GM19043 (cell line): ENCODE measurements at regions not wholly inside any gene's neighbourhood (a gene's known extent, or its start where the extent isn't known, plus 50 kb on each side); places are given as distances from the start of the nearest gene placed in this dataset.

Experiments used
- ATAC-seq: cut with Tn5 transposase; IDR thresholded peaks from one replicate; pipeline ENCODE4 v1.9.1; 2021; ENCODE audit warnings: low read depth; ENCODE audit not compliant: unreplicated experiment

GRCh38 chr9:109593612-109594011, 95.5 kb upstream of the PTPN3 start:
- no peak for ATAC-seq

- ATAC-seq, result no peak
These were observed 99.4 kb upstream of the PTPN3 start for GRCh38 chr9:109597496-109597895.

GRCh38 chr9:109599131-109599530, 101.0 kb upstream of the PTPN3 start:
- no peak for ATAC-seq

- ATAC-seq, result no peak
These were observed 101.6 kb upstream of the PTPN3 start for GRCh38 chr9:109599711-109600110.

- no peak for ATAC-seq
These were observed 102.0 kb upstream of the PTPN3 start for GRCh38 chr9:109600142-109600541.

GRCh38 chr9:109601181-109601580, 103.1 kb upstream of the PTPN3 start:
- ATAC-seq, result no peak

GRCh38 chr9:109602987-109603386, 104.9 kb upstream of the PTPN3 start:
- no peak for ATAC-seq

- no peak for ATAC-seq
These were observed 106.0 kb upstream of the PTPN3 start for GRCh38 chr9:109604131-109604530.

- ATAC-seq, result no peak
These were observed 106.7 kb upstream of the PTPN3 start for GRCh38 chr9:109604781-109605180.

- ATAC-seq, result no peak
These were observed 111.0 kb upstream of the PTPN3 start for GRCh38 chr9:109609060-109609459.

GRCh38 chr9:109616571-109617120, 118.5 kb upstream of the PTPN3 start:
- no peak for ATAC-seq

GRCh38 chr9:109619310-109619709, 121.2 kb upstream of the PTPN3 start:
- no peak for ATAC-seq

GRCh38 chr9:109624143-109624542, 126.0 kb upstream of the PTPN3 start:
- no peak for ATAC-seq

GRCh38 chr9:109624896-109625295, 126.8 kb upstream of the PTPN3 start:
- ATAC-seq, result no peak

- ATAC-seq, result no peak
These were observed 128.9 kb upstream of the PTPN3 start for GRCh38 chr9:109627042-109627441.

GRCh38 chr9:109629615-109630014, 131.5 kb upstream of the PTPN3 start:
- no peak for ATAC-seq

- ATAC-seq, result no peak
These were observed 134.7 kb upstream of the PTPN3 start for GRCh38 chr9:109632817-109633216.

- no peak for ATAC-seq
These were observed 140.1 kb upstream of the PALM2AKAP2 start for GRCh38 chr9:109639674-109640579.

GRCh38 chr9:109640580-109641371, 139.2 kb upstream of the PALM2AKAP2 start:
- ATAC-seq, result no peak

GRCh38 chr9:109641372-109641659, 138.7 kb upstream of the PALM2AKAP2 start:
- no peak for ATAC-seq

GRCh38 chr9:109652112-109652511, 127.9 kb upstream of the PALM2AKAP2 start:
- ATAC-seq, result no peak

- ATAC-seq, result no peak
These were observed 127.0 kb upstream of the PALM2AKAP2 start for GRCh38 chr9:109652971-109653370.
